ENCODE measurements at regions not wholly inside any gene's neighbourhood (a gene's known extent, or its start where the extent isn't known, plus 50 kb on each side); places are given as distances from the start of the nearest gene placed in this dataset.

DNA sequence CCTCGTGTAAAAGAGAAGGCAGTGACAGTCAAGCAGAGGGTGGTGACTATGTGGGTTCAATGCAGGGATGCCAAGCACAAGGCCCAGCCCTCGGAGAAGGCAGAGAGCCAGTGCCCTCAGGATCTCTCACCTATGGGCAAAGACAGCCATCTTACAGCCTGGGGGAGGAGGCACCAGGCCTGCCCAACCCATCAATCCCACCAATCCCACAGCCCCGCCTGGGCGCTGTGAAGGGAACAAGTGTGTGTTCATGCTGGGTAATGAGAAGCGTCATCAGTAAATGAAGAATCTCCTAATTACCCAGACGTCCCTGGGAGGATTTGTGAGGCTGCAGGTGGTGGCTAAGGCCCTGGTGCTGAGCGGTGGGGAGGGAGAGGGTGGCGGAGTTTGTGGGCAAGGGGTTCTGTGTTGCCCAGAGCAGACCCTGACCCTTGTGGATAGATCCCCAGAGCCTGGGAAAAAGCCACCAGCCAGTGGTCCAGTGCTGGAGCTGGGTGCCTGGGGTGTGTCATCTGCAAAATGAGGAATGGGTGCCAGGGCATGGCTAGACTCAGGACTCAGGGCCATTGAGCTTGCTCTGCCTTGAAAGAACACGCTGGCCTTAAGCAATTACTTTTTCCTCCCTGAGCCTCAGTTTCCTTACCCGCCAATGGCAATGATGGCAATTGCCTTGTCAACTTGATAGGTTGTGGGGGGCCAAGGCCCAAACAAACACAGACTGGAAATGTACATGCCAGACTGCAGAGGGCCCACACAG lies 128.1 kb upstream of the UNC5B start:
- intact Hi-C loops (cut with DNase I, micrococcal nuclease): no loop called here
- H3K9me3 ChIP-seq: no peaks in the 10 kb centered on the region
- DNase-seq: no peak
- no peaks in the 10 kb centered on the region for H3K4me1 ChIP-seq (ENCODE audit: low read depth)
- TF ChIP-seq, protein P1, sequence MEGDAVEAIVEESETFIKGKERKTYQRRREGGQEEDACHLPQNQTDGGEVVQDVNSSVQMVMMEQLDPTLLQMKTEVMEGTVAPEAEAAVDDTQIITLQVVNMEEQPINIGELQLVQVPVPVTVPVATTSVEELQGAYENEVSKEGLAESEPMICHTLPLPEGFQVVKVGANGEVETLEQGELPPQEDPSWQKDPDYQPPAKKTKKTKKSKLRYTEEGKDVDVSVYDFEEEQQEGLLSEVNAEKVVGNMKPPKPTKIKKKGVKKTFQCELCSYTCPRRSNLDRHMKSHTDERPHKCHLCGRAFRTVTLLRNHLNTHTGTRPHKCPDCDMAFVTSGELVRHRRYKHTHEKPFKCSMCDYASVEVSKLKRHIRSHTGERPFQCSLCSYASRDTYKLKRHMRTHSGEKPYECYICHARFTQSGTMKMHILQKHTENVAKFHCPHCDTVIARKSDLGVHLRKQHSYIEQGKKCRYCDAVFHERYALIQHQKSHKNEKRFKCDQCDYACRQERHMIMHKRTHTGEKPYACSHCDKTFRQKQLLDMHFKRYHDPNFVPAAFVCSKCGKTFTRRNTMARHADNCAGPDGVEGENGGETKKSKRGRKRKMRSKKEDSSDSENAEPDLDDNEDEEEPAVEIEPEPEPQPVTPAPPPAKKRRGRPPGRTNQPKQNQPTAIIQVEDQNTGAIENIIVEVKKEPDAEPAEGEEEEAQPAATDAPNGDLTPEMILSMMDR (IDR thresholded peaks at IDR 0.05): no peak
- no peaks in the 10 kb centered on the region for H3K36me3 ChIP-seq (ENCODE audit: low read depth)
- ATAC-seq: no peak
- no peak overlapping the region for H3K4me3 ChIP-seq

DNA sequence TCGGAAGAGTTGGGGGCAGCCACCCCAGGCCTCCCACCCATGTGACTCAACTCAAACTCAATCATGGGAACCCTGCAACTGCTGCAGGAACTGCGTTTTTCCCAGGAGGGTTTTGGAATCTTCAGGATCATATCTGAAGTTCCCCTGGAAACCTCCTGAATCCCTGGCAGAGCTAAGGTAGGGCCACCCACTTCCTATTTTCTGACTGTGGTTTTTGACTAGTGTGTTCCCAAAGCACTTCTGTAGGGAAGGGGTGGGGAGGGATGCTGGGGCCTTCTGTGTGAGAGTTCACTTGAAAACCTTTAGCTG lies 127.6 kb upstream of the UNC5B start:
- TF ChIP-seq, protein P1 (IDR thresholded peaks at IDR 0.05): no peak
- DNase-seq: no peak

DNA sequence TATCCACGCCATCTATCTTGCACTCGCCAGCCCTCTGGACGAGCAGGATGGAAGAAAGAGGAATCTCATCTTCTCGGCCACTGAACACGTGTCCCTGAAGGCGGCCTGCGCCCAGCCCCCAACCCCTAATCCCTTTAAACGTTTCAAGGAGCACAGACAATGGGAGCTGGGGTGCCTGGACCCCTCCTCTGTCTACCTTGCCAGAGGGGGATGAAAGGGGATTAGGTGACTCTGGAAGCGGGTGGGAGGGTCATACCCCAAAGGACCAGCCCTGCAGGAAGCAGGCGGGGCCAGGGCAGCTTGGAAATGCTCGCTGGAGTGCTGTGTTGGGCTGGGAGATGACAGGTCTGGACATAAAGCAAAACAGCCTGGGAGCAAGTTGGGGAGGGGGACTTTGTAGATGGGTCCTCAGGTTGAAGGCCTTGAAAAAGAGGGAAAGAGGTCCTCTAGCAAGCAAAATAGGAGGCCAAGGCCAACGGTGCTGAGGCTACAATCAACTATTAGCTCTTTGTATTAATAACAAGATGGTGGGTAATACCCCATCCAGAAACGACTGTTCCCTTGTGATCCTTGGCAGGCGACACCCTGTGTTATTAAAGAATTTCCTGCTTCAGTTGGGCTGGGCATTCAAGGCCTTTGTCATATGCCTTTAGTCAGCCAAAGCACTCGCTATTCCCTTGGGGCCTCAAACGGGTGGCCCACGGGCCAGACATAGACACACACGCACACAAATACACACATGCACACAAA lies 126.5 kb upstream of the UNC5B start:
- H3K36me3 ChIP-seq (ENCODE audit: low read depth): no peaks in the 10 kb centered on the region
- no peak overlapping the region for H3K4me3 ChIP-seq
- ATAC-seq (no peak), DNase-seq (no peak)
- H3K4me1 ChIP-seq (ENCODE audit: low read depth): no peaks in the 10 kb centered on the region
- no peaks in the 10 kb centered on the region for H3K9me3 ChIP-seq
- TF ChIP-seq, protein P1 (IDR thresholded peaks at IDR 0.05): no peak
- intact Hi-C loops (cut with DNase I, micrococcal nuclease): no loop called here

More for the DNA sequence above, 127.6 kb upstream of the UNC5B start:
- intact Hi-C loops (cut with DNase I, micrococcal nuclease): no loop called here
- no peaks in the 10 kb centered on the region for H3K36me3 ChIP-seq (ENCODE audit: low read depth)
- no peak for ATAC-seq
- no peaks in the 10 kb centered on the region for H3K9me3 ChIP-seq
- H3K4me3 ChIP-seq: no peak overlapping the region
- H3K4me1 ChIP-seq (ENCODE audit: low read depth): no peaks in the 10 kb centered on the region

DNA sequence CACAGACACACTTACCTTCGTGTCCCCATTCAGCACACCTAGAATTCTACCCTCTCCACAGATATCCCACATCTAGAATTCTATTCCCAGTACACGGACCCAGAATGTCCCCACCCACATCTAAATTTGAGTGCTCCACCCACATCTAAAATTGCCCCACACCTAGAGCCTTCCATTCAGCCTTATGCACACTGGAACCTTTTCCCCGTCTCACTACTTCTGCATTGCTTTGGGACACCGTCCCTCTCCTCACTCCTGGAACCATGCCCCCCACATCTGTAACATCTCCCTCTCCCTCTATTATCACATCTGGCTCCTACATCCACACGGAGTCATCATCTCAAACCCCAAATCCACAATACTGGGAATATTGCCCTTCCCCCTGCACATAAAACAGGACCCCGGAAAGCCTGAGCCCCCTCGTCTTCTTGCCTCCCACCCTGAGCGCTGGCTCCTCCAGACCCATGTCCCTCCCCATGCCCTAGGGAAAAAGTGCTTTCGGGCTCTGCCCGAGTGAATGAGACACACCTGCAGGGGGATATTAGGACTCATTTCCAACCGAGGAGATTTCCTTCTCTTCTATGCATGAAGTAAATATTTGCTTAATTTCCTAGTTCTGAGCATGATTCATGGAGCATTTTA lies 125.8 kb upstream of the UNC5B start:
- H3K9me3 ChIP-seq: no peaks in the 10 kb centered on the region
- H3K36me3 ChIP-seq (ENCODE audit: low read depth): no peaks in the 10 kb centered on the region
- no peak overlapping the region for H3K4me3 ChIP-seq
- no peak for ATAC-seq
- H3K4me1 ChIP-seq (ENCODE audit: low read depth): no peaks in the 10 kb centered on the region
- no peak for DNase-seq
- intact Hi-C loops (cut with DNase I, micrococcal nuclease): no loop called here
- TF ChIP-seq, protein P1 (IDR thresholded peaks at IDR 0.05): no peak

DNA sequence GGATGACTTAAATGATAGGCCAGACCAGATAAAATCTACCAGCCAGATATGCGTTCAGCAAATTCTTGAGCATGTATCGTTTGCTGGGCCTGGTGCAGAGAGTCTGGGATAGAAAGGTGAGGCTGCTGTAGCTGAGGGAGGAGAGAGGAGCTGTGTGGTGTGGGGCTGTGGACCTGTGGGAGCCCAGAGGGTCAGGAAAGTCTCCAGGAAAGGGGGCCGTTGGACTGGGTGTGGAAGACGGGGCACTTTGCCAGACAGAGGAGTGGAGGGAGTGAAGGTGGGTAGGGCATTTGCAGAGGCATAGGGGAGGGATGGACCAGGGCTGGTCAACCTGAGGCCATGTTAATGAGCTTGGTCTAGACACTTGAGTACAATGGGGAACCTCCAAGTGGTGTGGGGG lies 124.7 kb upstream of the UNC5B start:
- Histone ChIP-seq H3K36me3 (ENCODE audit: low read depth) (no peaks in the 10 kb centered on the region), H3K4me1 (ENCODE audit: low read depth) (no peaks in the 10 kb centered on the region), H3K9me3 (no peaks in the 10 kb centered on the region), H3K4me3 (no peak overlapping the region)
- ATAC-seq (no peak), DNase-seq (no peak)
- intact Hi-C loops (cut with DNase I, micrococcal nuclease): no loop called here
- TF ChIP-seq, protein P1 (IDR thresholded peaks at IDR 0.05): no peak
